ENCODE measurements at regions not wholly inside any gene's neighbourhood (a gene's known extent, or its start where the extent isn't known, plus 50 kb on each side); places are given as distances from the start of the nearest gene placed in this dataset.

GRCh38 chr2:11969774-11970173 lies 223.3 kb downstream of the LPIN1 start:
- TF ChIP-seq, protein P1, sequence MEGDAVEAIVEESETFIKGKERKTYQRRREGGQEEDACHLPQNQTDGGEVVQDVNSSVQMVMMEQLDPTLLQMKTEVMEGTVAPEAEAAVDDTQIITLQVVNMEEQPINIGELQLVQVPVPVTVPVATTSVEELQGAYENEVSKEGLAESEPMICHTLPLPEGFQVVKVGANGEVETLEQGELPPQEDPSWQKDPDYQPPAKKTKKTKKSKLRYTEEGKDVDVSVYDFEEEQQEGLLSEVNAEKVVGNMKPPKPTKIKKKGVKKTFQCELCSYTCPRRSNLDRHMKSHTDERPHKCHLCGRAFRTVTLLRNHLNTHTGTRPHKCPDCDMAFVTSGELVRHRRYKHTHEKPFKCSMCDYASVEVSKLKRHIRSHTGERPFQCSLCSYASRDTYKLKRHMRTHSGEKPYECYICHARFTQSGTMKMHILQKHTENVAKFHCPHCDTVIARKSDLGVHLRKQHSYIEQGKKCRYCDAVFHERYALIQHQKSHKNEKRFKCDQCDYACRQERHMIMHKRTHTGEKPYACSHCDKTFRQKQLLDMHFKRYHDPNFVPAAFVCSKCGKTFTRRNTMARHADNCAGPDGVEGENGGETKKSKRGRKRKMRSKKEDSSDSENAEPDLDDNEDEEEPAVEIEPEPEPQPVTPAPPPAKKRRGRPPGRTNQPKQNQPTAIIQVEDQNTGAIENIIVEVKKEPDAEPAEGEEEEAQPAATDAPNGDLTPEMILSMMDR (IDR thresholded peaks at IDR 0.05; ENCODE audit: low read depth, low read length): no peak
- no peak for TF ChIP-seq MYC (IDR thresholded peaks at IDR 0.05; ENCODE audit: low read depth, low read length)
- no peak for TF ChIP-seq POLR2A (IDR thresholded peaks at IDR 0.05; ENCODE audit: extremely low read depth, insufficient read length)
- no peak for TF ChIP-seq MAX (IDR thresholded peaks at IDR 0.05; ENCODE audit: low read depth, low read length)
- H3K4me3 ChIP-seq (ENCODE audit: low read depth, low read length): no peak overlapping the region
- DNase-seq (ENCODE audit: low read depth): no peak

GRCh38 chr2:11974573-11974972 lies 228.1 kb downstream of the LPIN1 start:
- no peak overlapping the region for H3K4me3 ChIP-seq (ENCODE audit: low read depth, low read length)
- no peak for TF ChIP-seq MYC (IDR thresholded peaks at IDR 0.05; ENCODE audit: low read depth, low read length)
- TF ChIP-seq POLR2A (IDR thresholded peaks at IDR 0.05; ENCODE audit: extremely low read depth, insufficient read length): no peak
- no peak for TF ChIP-seq MAX (IDR thresholded peaks at IDR 0.05; ENCODE audit: low read depth, low read length)
- no peak for DNase-seq (ENCODE audit: low read depth)

- DNase-seq (ENCODE audit: low read depth): no peak
- H3K4me3 ChIP-seq (ENCODE audit: low read depth, low read length): no peak overlapping the region
- TF ChIP-seq MAX (IDR thresholded peaks at IDR 0.05; ENCODE audit: low read depth, low read length) (no peak), POLR2A (IDR thresholded peaks at IDR 0.05; ENCODE audit: extremely low read depth, insufficient read length) (no peak), MYC (IDR thresholded peaks at IDR 0.05; ENCODE audit: low read depth, low read length) (no peak)
- TF ChIP-seq, protein P1 (IDR thresholded peaks at IDR 0.05; ENCODE audit: low read depth, low read length): no peak
Measured at GRCh38 chr2:11975373-11975772, 228.9 kb downstream of the LPIN1 start.

DNA sequence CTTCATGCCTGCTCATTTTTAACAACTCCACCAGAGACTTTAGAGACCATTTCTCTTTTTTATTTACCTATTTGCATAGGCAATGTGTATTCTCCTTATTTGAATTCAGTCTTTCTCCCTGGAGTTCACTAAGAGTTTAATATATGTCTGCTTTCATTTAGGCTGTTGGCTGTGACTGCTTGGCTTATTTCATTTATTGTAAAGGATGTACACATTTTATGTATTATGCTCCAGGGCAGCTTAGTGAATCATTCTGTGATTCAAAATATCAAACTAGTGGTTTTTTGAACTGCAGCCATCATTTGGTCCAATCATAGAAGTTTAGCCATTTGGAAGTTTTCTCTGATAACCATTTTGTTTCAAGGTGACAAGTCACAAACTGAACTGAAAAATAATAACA lies 229.6 kb downstream of the LPIN1 start:
- no peak for DNase-seq (ENCODE audit: low read depth)
- H3K4me3 ChIP-seq (ENCODE audit: low read depth, low read length): no peak overlapping the region
- TF ChIP-seq POLR2A (IDR thresholded peaks at IDR 0.05; ENCODE audit: extremely low read depth, insufficient read length): no peak
- TF ChIP-seq MYC (IDR thresholded peaks at IDR 0.05; ENCODE audit: low read depth, low read length): no peak
- TF ChIP-seq MAX (IDR thresholded peaks at IDR 0.05; ENCODE audit: low read depth, low read length): no peak
- TF ChIP-seq, protein P1 (IDR thresholded peaks at IDR 0.05; ENCODE audit: low read depth, low read length): no peak

- no peak for DNase-seq (ENCODE audit: low read depth)
- no peak for TF ChIP-seq POLR2A (IDR thresholded peaks at IDR 0.05; ENCODE audit: extremely low read depth, insufficient read length)
- TF ChIP-seq MYC (IDR thresholded peaks at IDR 0.05; ENCODE audit: low read depth, low read length): no peak
- no peak for TF ChIP-seq MAX (IDR thresholded peaks at IDR 0.05; ENCODE audit: low read depth, low read length)
- TF ChIP-seq, protein P1 (IDR thresholded peaks at IDR 0.05; ENCODE audit: low read depth, low read length): no peak
- no peak overlapping the region for H3K4me3 ChIP-seq (ENCODE audit: low read depth, low read length)
Measured at GRCh38 chr2:11977766-11978524, 231.5 kb downstream of the LPIN1 start.

GRCh38 chr2:11980809-11981208 lies 234.4 kb downstream of the LPIN1 start:
- TF ChIP-seq MAX (IDR thresholded peaks at IDR 0.05; ENCODE audit: low read depth, low read length) (no peak), POLR2A (IDR thresholded peaks at IDR 0.05; ENCODE audit: extremely low read depth, insufficient read length) (no peak), MYC (IDR thresholded peaks at IDR 0.05; ENCODE audit: low read depth, low read length) (no peak)
- TF ChIP-seq, protein P1 (IDR thresholded peaks at IDR 0.05; ENCODE audit: low read depth, low read length): no peak
- DNase-seq (ENCODE audit: low read depth): no peak
- H3K4me3 ChIP-seq (ENCODE audit: low read depth, low read length): no peak overlapping the region
